NCI-H128 (cell line): ENCODE measurements at regions not wholly inside any gene's neighbourhood (a gene's known extent, or its start where the extent isn't known, plus 50 kb on each side); places are given as distances from the start of the nearest gene placed in this dataset.
"Not testable (repeated sequence)": the region's sequence is repeated elsewhere in the genome, so short reads cannot be mapped to it uniquely, and the experiment has no call there.

Experiments
- DNase-seq: peaks from one replicate; lab custom pipeline; 2025; ENCODE audit not compliant: unreplicated experiment; lab: John Stamatoyannopoulos, UW

GRCh38 chr7:24428676-24429075, 144.6 kb upstream of the PALS2 start:
- no peak for DNase-seq

GRCh38 chr7:24432677-24433076, 140.6 kb upstream of the PALS2 start:
- no peak for DNase-seq

GRCh38 chr7:24434972-24435371, 138.3 kb upstream of the PALS2 start:
- no peak for DNase-seq

GRCh38 chr7:24436131-24436920, 136.9 kb upstream of the PALS2 start:
- no peak for DNase-seq

GRCh38 chr7:24438232-24438631, 135.0 kb upstream of the PALS2 start:
- DNase-seq: no peak

- DNase-seq: not testable (repeated sequence)
These were observed 134.1 kb upstream of the PALS2 start for GRCh38 chr7:24439104-24439503.

GRCh38 chr7:24440892-24441291, 132.4 kb upstream of the PALS2 start:
- no peak for DNase-seq

GRCh38 chr7:24441314-24442027, 131.8 kb upstream of the PALS2 start:
- DNase-seq: no peak

GRCh38 chr7:24442170-24442777, 131.0 kb upstream of the PALS2 start:
- no peak for DNase-seq

- no peak for DNase-seq
These were observed 128.4 kb upstream of the PALS2 start for GRCh38 chr7:24444666-24445440.

- no peak for DNase-seq
These were observed 125.2 kb upstream of the PALS2 start for GRCh38 chr7:24448038-24448437.

GRCh38 chr7:24449416-24449815, 123.8 kb upstream of the PALS2 start:
- DNase-seq: not testable (repeated sequence)

GRCh38 chr7:24455813-24456525, 117.3 kb upstream of the PALS2 start:
- no peak for DNase-seq

GRCh38 chr7:24456526-24457218, 116.6 kb upstream of the PALS2 start:
- no peak for DNase-seq

GRCh38 chr7:24457219-24457558, 116.1 kb upstream of the PALS2 start:
- DNase-seq: no peak

GRCh38 chr7:24462117-24462516, 111.1 kb upstream of the PALS2 start:
- DNase-seq: no peak

GRCh38 chr7:24462984-24463383, 110.3 kb upstream of the PALS2 start:
- no peak for DNase-seq

GRCh38 chr7:24463474-24463873, 109.8 kb upstream of the PALS2 start:
- DNase-seq: no peak

- no peak for DNase-seq
These were observed 108.4 kb upstream of the PALS2 start for GRCh38 chr7:24464861-24465260.

GRCh38 chr7:24466168-24466768, 107.0 kb upstream of the PALS2 start:
- DNase-seq: no peak
